HCT116 (cell line): ENCODE measurements at regions not wholly inside any gene's neighbourhood (a gene's known extent, or its start where the extent isn't known, plus 50 kb on each side); places are given as distances from the start of the nearest gene placed in this dataset.

Experiments used
- ATAC-seq: fragments of 200-7000 bp; cut with Tn5 transposase; 2 replicates; pipeline ENCODE4 v1.9.1; 2020; ENCODE audit warnings: mild to moderate bottlenecking, moderate library complexity
- BruUV-seq: library from RNA; stranded (reverse); fragments of 400-500 nt; replicated peaks from 2 replicates; lab custom pipeline; 2021; lab: Mats Ljungman, UMichigan
- CTCF ChIA-PET: fragments of 300-600 bp; sonication (Branson Sonifier 250); formaldehyde crosslinking; loops from one replicate; lab custom pipeline; 2021; ENCODE audit warnings: antibody characterized with exemption; lab: Charles Lee
- POLR2A ChIA-PET: fragments of 300-600, 350-600 bp; sonication (Branson Sonifier 250); formaldehyde crosslinking; loops from one replicate; lab custom pipeline; 2021; ENCODE audit warnings: antibody characterized with exemption; lab: Charles Lee
- RAD21 ChIA-PET, 2 experiments: fragments of 300-600 bp; sonication (Branson Sonifier 250); formaldehyde crosslinking; loops; one replicate each; lab custom pipeline; 2023; ENCODE audit warnings: low total read pairs in 2 of 2; ENCODE audit not compliant: uncharacterized antibody in 2 of 2, unreplicated experiment in 2 of 2, low non-redundant PET in 1 of 2; lab: Charles Lee
- DNase-seq: peaks from one replicate; pipeline ENCODE4 v3.0.0-alpha.2; 2010; ENCODE audit warnings: low read depth, low spot score
- H2AFZ ChIP-seq: fragments of 200-600 bp; shearing (Covaris generic), sonication (generic); 2 replicates; pipeline ENCODE4 v1.6.1; 2017; ENCODE audit warnings: low read depth, mixed run types, mixed read lengths, antibody characterized with exemption, low read length; ENCODE audit not compliant: poor library complexity, severe bottlenecking
- H3K27ac ChIP-seq: 2 replicates; pipeline ENCODE4 v1.5.1; 2012; ENCODE audit warnings: low read depth, low read length
- H3K27me3 ChIP-seq: fragments of 200-600 bp; sonication (generic); 2 replicates; pipeline ENCODE4 v1.6.1; 2016; ENCODE audit warnings: mixed run types, low read length, mixed read lengths; ENCODE audit not compliant: insufficient read depth
- H3K36me3 ChIP-seq, 2 experiments: fragments of 200-500 bp in 1 of 2; fragments of 200-600 bp in 1 of 2; sonication (Bioruptor generic) in 1 of 2; sonication (generic) in 1 of 2; 2 replicates each; pipeline versions ENCODE4 v1.5.1 to v1.6.1; 2014 to 2016; ENCODE audit warnings: low read length in 2 of 2, inconsistent platforms in 1 of 2, mixed read lengths in 1 of 2, mixed run types in 1 of 2; ENCODE audit not compliant: insufficient read depth in 2 of 2, control insufficient read depth in 1 of 2
- H3K4me1 ChIP-seq, 2 experiments: fragments of 200-600 bp in 1 of 2; sonication (generic) in 1 of 2; 2 replicates each; pipeline versions ENCODE4 v1.5.1 to v1.6.1; 2012 to 2017; ENCODE audit warnings: low read length in 2 of 2, inconsistent platforms in 1 of 2, mild to moderate bottlenecking in 1 of 2, mixed read lengths in 1 of 2, mixed run types in 1 of 2, moderate library complexity in 1 of 2; ENCODE audit not compliant: insufficient read depth in 2 of 2, control insufficient read depth in 1 of 2
- H3K4me2 ChIP-seq: fragments of 200-600 bp; sonication (generic); 2 replicates; pipeline ENCODE4 v1.6.1; 2017; ENCODE audit warnings: mixed run types, low read length, mixed read lengths
- H3K4me3 ChIP-seq, 2 experiments: fragments of 200-600 bp in 1 of 2; sonication (generic) in 1 of 2; replicated peaks in 1 of 2; 2 replicates each; pipeline ENCODE4 v1.5.1; 2011 to 2016; ENCODE audit warnings: low read length in 2 of 2, control low read depth in 1 of 2, low read depth in 1 of 2, mild to moderate bottlenecking in 1 of 2, mixed read lengths in 1 of 2, mixed run types in 1 of 2
- H3K79me2 ChIP-seq: fragments of 200-600 bp; sonication (generic); 2 replicates; pipeline ENCODE4 v1.6.1; 2017; ENCODE audit warnings: mild to moderate bottlenecking, mixed run types, low read length, moderate library complexity, mixed read lengths; ENCODE audit not compliant: insufficient read depth
- H3K9ac ChIP-seq: fragments of 200-600 bp; sonication (generic); 2 replicates; pipeline ENCODE4 v1.6.1; 2016; ENCODE audit warnings: low read length, mixed read lengths
- H3K9me2 ChIP-seq: fragments of 200-600 bp; sonication (generic), shearing (Covaris generic); 2 replicates; pipeline ENCODE4 v1.6.1; 2017; ENCODE audit warnings: mixed run types, mild to moderate bottlenecking, moderate library complexity; ENCODE audit not compliant: insufficient read depth
- H3K9me3 ChIP-seq, 2 experiments: fragments of 200-500 bp in 1 of 2; fragments of 200-600 bp in 1 of 2; sonication (Bioruptor generic) in 1 of 2; sonication (generic) in 1 of 2; 2 replicates each; pipeline ENCODE4 v1.6.1; 2014 to 2017; ENCODE audit warnings: low read length in 2 of 2, mixed read lengths in 2 of 2, inconsistent platforms in 1 of 2, low read depth in 1 of 2, mild to moderate bottlenecking in 1 of 2, mixed run types in 1 of 2, moderate library complexity in 1 of 2; ENCODE audit not compliant: control insufficient read depth in 1 of 2, insufficient read depth in 1 of 2
- H4K20me1 ChIP-seq: fragments of 200-600 bp; sonication (generic), shearing (Covaris generic); 2 replicates; pipeline ENCODE4 v1.6.1; 2017; ENCODE audit warnings: mixed run types, mild to moderate bottlenecking, moderate library complexity; ENCODE audit not compliant: insufficient read depth
- CBX3 ChIP-seq: IDR thresholded peaks from 2 replicates; pipeline ENCODE4 v1.6.1; 2012; ENCODE audit warnings: low read depth
- CEBPB ChIP-seq: IDR thresholded peaks from 2 replicates; pipeline ENCODE4 v1.6.1; 2012; ENCODE audit warnings: low read depth
- EGR1 ChIP-seq: IDR thresholded peaks from 2 replicates; pipeline ENCODE4 v1.6.1; 2012; ENCODE audit warnings: low read depth
- EZH2phosphoT487 ChIP-seq: fragments of 200-600 bp; IDR thresholded peaks from 2 replicates; pipeline ENCODE4 v1.6.1; 2018; ENCODE audit warnings: antibody characterized with exemption, borderline replicate concordance
- JUND ChIP-seq: IDR thresholded peaks from 2 replicates; pipeline ENCODE4 v1.6.1; 2012
- POLR2A ChIP-seq: IDR thresholded peaks from 2 replicates; pipeline ENCODE4 v1.7.0; 2011; ENCODE audit warnings: borderline replicate concordance; ENCODE audit not compliant: insufficient read depth, insufficient read length; ENCODE audit errors: extremely low read depth
- POLR2AphosphoS5 ChIP-seq: IDR thresholded peaks from 2 replicates; pipeline ENCODE4 v1.6.1; 2011; ENCODE audit warnings: mild to moderate bottlenecking, low read depth, low read length, moderate library complexity
- RAD21 ChIP-seq: IDR thresholded peaks from 2 replicates; pipeline ENCODE4 v1.6.1; 2012; ENCODE audit warnings: low read depth, mild to moderate bottlenecking
- SIN3A ChIP-seq: IDR thresholded peaks from 2 replicates; pipeline ENCODE4 v1.6.1; 2012; ENCODE audit warnings: low read depth
- SP1 ChIP-seq: IDR thresholded peaks from 2 replicates; pipeline ENCODE4 v1.6.1; 2012; ENCODE audit warnings: low read depth
- SRF ChIP-seq: IDR thresholded peaks from 2 replicates; pipeline ENCODE4 v1.6.1; 2012; ENCODE audit warnings: low read depth
- TCF7L2 ChIP-seq: IDR thresholded peaks from 2 replicates; pipeline ENCODE4 v1.7.0; 2011; ENCODE audit warnings: borderline replicate concordance, inconsistent platforms; ENCODE audit not compliant: insufficient read depth, insufficient read length; ENCODE audit errors: extremely low read depth
- YY1 ChIP-seq: IDR thresholded peaks from 2 replicates; pipeline ENCODE4 v1.6.1; 2011; ENCODE audit warnings: low read length, low read depth, moderate library complexity, mild to moderate bottlenecking; ENCODE audit not compliant: insufficient replicate concordance; ENCODE audit errors: extremely low read depth
- ZNF274 ChIP-seq: fragments of 200-500 bp; sonication (Bioruptor generic); IDR thresholded peaks from 2 replicates; pipeline ENCODE4 v1.6.1; 2014; ENCODE audit warnings: mild to moderate bottlenecking, low read depth, low read length, inconsistent platforms
- intact Hi-C: fragments of 100-400 bp; cut with micrococcal nuclease; formaldehyde crosslinking; loops from 2 replicates; pipeline ENCODE4 v1.10.0; 2022
- TF ChIP-seq, protein P1 (sequence below): IDR thresholded peaks from 2 replicates; pipeline ENCODE4 v1.6.1; 2012
- TF ChIP-seq, protein P2 (sequence below): IDR thresholded peaks from 2 replicates; pipeline ENCODE4 v1.6.1; 2012
- TF ChIP-seq, protein P3 (sequence below), 3 experiments: fragments of 200-600 bp in 1 of 3; sonication (generic) in 1 of 3; IDR thresholded peaks in 2 of 3; conservative IDR thresholded peaks in 1 of 3; 2 replicates each; pipeline ENCODE4 v1.5.1; 2012 to 2017; ENCODE audit warnings: low read depth in 2 of 3, low read length in 2 of 3, antibody characterized with exemption in 1 of 3, borderline replicate concordance in 1 of 3, control low read depth in 1 of 3, mild to moderate bottlenecking in 1 of 3, mixed read lengths in 1 of 3, mixed run types in 1 of 3, moderate library complexity in 1 of 3; ENCODE audit not compliant: insufficient read depth in 1 of 3

DNA sequence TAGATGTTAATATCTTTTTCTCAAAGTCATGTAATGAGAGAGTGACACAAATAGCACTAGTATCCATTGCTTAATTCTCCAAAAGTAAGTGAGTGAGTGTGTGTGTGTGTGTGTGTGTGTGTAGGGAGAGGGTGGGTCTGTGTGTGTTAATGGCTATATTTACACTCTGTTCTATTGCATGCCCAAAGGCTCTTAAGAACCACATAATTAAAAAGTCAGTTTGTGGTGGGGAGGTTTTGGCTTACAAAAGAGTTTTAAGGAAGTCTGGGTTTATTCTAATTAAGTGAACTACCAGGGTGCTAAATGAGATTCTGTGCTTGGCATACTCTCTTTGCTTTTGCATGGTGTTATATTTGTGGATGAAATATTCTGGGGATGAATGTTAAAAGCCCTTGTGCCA is 1897.6 kb upstream of the FLRT2 start:
- TF ChIP-seq SP1: no peak
- TF ChIP-seq POLR2A: no peak
- TF ChIP-seq, protein P1, sequence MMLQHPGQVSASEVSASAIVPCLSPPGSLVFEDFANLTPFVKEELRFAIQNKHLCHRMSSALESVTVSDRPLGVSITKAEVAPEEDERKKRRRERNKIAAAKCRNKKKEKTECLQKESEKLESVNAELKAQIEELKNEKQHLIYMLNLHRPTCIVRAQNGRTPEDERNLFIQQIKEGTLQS: no peak
- TF ChIP-seq YY1: no peak
- TF ChIP-seq SRF: no peak
- no peak for TF ChIP-seq CBX3
- TF ChIP-seq POLR2AphosphoS5: no peak
- TF ChIP-seq, protein P2, sequence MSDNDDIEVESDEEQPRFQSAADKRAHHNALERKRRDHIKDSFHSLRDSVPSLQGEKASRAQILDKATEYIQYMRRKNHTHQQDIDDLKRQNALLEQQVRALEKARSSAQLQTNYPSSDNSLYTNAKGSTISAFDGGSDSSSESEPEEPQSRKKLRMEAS: no peak
- TF ChIP-seq, protein P3, sequence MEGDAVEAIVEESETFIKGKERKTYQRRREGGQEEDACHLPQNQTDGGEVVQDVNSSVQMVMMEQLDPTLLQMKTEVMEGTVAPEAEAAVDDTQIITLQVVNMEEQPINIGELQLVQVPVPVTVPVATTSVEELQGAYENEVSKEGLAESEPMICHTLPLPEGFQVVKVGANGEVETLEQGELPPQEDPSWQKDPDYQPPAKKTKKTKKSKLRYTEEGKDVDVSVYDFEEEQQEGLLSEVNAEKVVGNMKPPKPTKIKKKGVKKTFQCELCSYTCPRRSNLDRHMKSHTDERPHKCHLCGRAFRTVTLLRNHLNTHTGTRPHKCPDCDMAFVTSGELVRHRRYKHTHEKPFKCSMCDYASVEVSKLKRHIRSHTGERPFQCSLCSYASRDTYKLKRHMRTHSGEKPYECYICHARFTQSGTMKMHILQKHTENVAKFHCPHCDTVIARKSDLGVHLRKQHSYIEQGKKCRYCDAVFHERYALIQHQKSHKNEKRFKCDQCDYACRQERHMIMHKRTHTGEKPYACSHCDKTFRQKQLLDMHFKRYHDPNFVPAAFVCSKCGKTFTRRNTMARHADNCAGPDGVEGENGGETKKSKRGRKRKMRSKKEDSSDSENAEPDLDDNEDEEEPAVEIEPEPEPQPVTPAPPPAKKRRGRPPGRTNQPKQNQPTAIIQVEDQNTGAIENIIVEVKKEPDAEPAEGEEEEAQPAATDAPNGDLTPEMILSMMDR (IDR thresholded peaks at IDR 0.05 in 2 of 3, conservative IDR thresholded peaks at IDR 0.05 in 1 of 3; ENCODE audit: borderline replicate concordance in 1 of 3, insufficient read depth in 1 of 3, low read depth in 2 of 3, low read length in 2 of 3): no peak
- no peak for TF ChIP-seq CEBPB
- TF ChIP-seq SIN3A: no peak
- TF ChIP-seq TCF7L2: no peak
- no peak for TF ChIP-seq ZNF274
- TF ChIP-seq JUND: no peak
- no peak for TF ChIP-seq EGR1
- TF ChIP-seq RAD21: no peak
- no peak for TF ChIP-seq EZH2phosphoT487
- no peaks in the 10 kb centered on the region for H3K9me2 ChIP-seq

More for the DNA sequence above, 1897.6 kb upstream of the FLRT2 start:
- Histone ChIP-seq H3K79me2 (no peaks in the 10 kb centered on the region), H3K9me3 (peaks cover 4 to 6% of the 10 kb centered on the region in 2 experiments; a peak in 2 of 4 replicates), H3K27me3 (no peaks in the 10 kb centered on the region), H3K4me2 (no peak overlapping the region), H3K4me1 (no peaks in the 10 kb centered on the region), H2AFZ (no peak overlapping the region), H4K20me1 (no peaks in the 10 kb centered on the region), H3K4me3 (no peak overlapping the region), H3K36me3 (no peaks in the 10 kb centered on the region), H3K9ac (no peak overlapping the region), H3K27ac (no peak overlapping the region)
- no peak for DNase-seq
- ATAC-seq: no peak
- CTCF ChIA-PET: no interaction called here
- RAD21 ChIA-PET: no interaction called here
- BruUV-seq: no TSS peak
- POLR2A ChIA-PET: no interaction called here
- intact Hi-C loops: no loop called here
